HepG2 (cell line): ENCODE measurements at regions not wholly inside any gene's neighbourhood (a gene's known extent, or its start where the extent isn't known, plus 50 kb on each side); places are given as distances from the start of the nearest gene placed in this dataset.

Experiments
- ATAC-seq: fragments of 200-7000 bp; cut with Tn5 transposase; 3 replicates; pipeline ENCODE4 v1.9.1; 2020; ENCODE audit warnings: mild to moderate bottlenecking, moderate library complexity
- BruUV-seq: library from RNA; stranded (reverse); fragments of 400-500 nt; replicated peaks from 2 replicates; lab custom pipeline; 2021; lab: Mats Ljungman, UMichigan
- CTCF ChIA-PET: fragments of 300-600 bp; formaldehyde crosslinking; extraction: SDS; loops from one replicate; lab custom pipeline; 2021; ENCODE audit warnings: low total read pairs, inconsistent platforms, low intra/inter-chr PET ratio; lab: Yijun Ruan, JAX
- POLR2A ChIA-PET: fragments of 350-600 bp; sonication (Branson Sonifier 250); formaldehyde crosslinking; loops from one replicate; lab custom pipeline; 2020; ENCODE audit warnings: antibody characterized with exemption, inconsistent platforms; lab: Yijun Ruan, JAX
- DNase-seq: peaks from one replicate; pipeline ENCODE4 v3.0.0-alpha.2; 2015; ENCODE audit warnings: low spot score
- FAIRE-seq: peaks from 3 replicates; lab custom pipeline; 2011; peaks lifted over from hg19 to GRCh38; lab: Jason Lieb, UNC
- H2AFZ ChIP-seq: one replicate; pipeline ENCODE4 v1.6.1; 2011; ENCODE audit warnings: low read length, inconsistent platforms
- H3K27ac ChIP-seq: fragments of 300-600 bp; 3 replicates; pipeline ENCODE4 v1.8.0; 2011; ENCODE audit warnings: mixed run types, mild to moderate bottlenecking, mixed read lengths, low read length, inconsistent platforms; ENCODE audit not compliant: insufficient read depth; ENCODE audit errors: extremely low read length
- H3K27me3 ChIP-seq, 2 experiments: fragments of 200-600 bp in 1 of 2; 2 replicates in 1 of 2; 3 replicates in 1 of 2; pipeline versions ENCODE4 v1.6.0 to v1.8.0; 2011; ENCODE audit warnings: low read length in 2 of 2, mild to moderate bottlenecking in 2 of 2, moderate library complexity in 2 of 2, inconsistent platforms in 1 of 2; ENCODE audit not compliant: insufficient read depth in 2 of 2, control insufficient read depth in 1 of 2
- H3K36me3 ChIP-seq, 2 experiments: fragments of 200-600 bp in 1 of 2; replicated peaks in 1 of 2; 2 replicates in 1 of 2; 3 replicates in 1 of 2; pipeline versions ENCODE4 v1.5.1 to v1.8.0; 2011; ENCODE audit warnings: low read length in 2 of 2, inconsistent platforms in 1 of 2; ENCODE audit not compliant: insufficient read depth in 2 of 2, control insufficient read depth in 1 of 2
- H3K4me1 ChIP-seq: 2 replicates; pipeline ENCODE4 v1.5.1; 2012; ENCODE audit warnings: low read length, inconsistent platforms; ENCODE audit not compliant: insufficient read depth
- H3K4me2 ChIP-seq: 2 replicates; pipeline ENCODE4 v1.6.0; 2011; ENCODE audit warnings: low read depth, low read length, inconsistent platforms
- H3K4me3 ChIP-seq, 3 experiments: fragments of 200-600 bp in 1 of 3; sonication (generic), shearing (Covaris generic) in 1 of 3; replicated peaks in 1 of 3; 2 replicates each; pipeline ENCODE4 v1.5.1; 2011 to 2016; ENCODE audit warnings: low read length in 3 of 3, inconsistent platforms in 2 of 3, low read depth in 2 of 3, mild to moderate bottlenecking in 2 of 3, control low read depth in 1 of 3, mixed read lengths in 1 of 3; ENCODE audit not compliant: insufficient read depth in 1 of 3
- H3K79me2 ChIP-seq: one replicate; pipeline ENCODE4 v1.6.1; 2011; ENCODE audit warnings: low read length, inconsistent platforms; ENCODE audit not compliant: insufficient read depth
- H3K9ac ChIP-seq: 2 replicates; pipeline ENCODE4 v1.6.0; 2011; ENCODE audit warnings: mild to moderate bottlenecking, low read depth, low read length, inconsistent platforms; ENCODE audit not compliant: insufficient read depth
- H3K9me3 ChIP-seq: 2 replicates; pipeline ENCODE4 v1.5.1; 2012; ENCODE audit warnings: mild to moderate bottlenecking, low read length
- H4K20me1 ChIP-seq: 2 replicates; pipeline ENCODE4 v1.6.0; 2011; ENCODE audit warnings: inconsistent platforms, mild to moderate bottlenecking, low read length, moderate library complexity; ENCODE audit not compliant: insufficient read depth
- CAMTA2 ChIP-seq: sonication (generic); formaldehyde crosslinking; IDR thresholded peaks from 2 replicates; pipeline ENCODE4 v1.4.0; 2020; ENCODE audit warnings: mild to moderate bottlenecking, missing genetic modification reagents, borderline replicate concordance
- HNRNPK ChIP-seq: fragments of 200-400 bp; formaldehyde crosslinking; IDR thresholded peaks from 2 replicates; pipeline ENCODE4 v1.6.1; 2018; ENCODE audit warnings: low read length, low read depth, moderate library complexity, mild to moderate bottlenecking; ENCODE audit not compliant: poor library complexity, severe bottlenecking
- NCOA5 ChIP-seq: sonication (generic); formaldehyde crosslinking; IDR thresholded peaks from 2 replicates; pipeline ENCODE4 v1.4.0; 2020; ENCODE audit warnings: missing genetic modification reagents
- NFIB ChIP-seq: sonication (generic); formaldehyde crosslinking; IDR thresholded peaks from 2 replicates; pipeline ENCODE4 v1.9.0; 2021; ENCODE audit warnings: missing genetic modification reagents, mild to moderate bottlenecking, borderline replicate concordance
- NR3C1 ChIP-seq: sonication (generic); formaldehyde crosslinking; IDR thresholded peaks from 2 replicates; pipeline ENCODE4 v1.4.0; 2020; ENCODE audit warnings: missing genetic modification reagents
- PHF20 ChIP-seq: sonication (generic); formaldehyde crosslinking; IDR thresholded peaks from 2 replicates; pipeline ENCODE4 v1.5.0; 2020; ENCODE audit warnings: mild to moderate bottlenecking, missing genetic modification reagents
- TARDBP ChIP-seq: sonication (generic); formaldehyde crosslinking; IDR thresholded peaks from 2 replicates; pipeline ENCODE4 v1.8.0; 2022; ENCODE audit warnings: mild to moderate bottlenecking, missing genetic modification reagents
- ZNF138 ChIP-seq: sonication (generic); formaldehyde crosslinking; IDR thresholded peaks from 2 replicates; pipeline ENCODE4 v1.5.0; 2020; ENCODE audit warnings: mild to moderate bottlenecking, low read depth, missing genetic modification reagents
- ZNF20 ChIP-seq: sonication (generic); formaldehyde crosslinking; IDR thresholded peaks from 2 replicates; pipeline ENCODE4 v1.4.0; 2020; ENCODE audit warnings: mild to moderate bottlenecking, moderate library complexity, missing genetic modification reagents
- ZNF24 ChIP-seq: fragments of 450-650 bp; IDR thresholded peaks from 2 replicates; pipeline ENCODE4 v1.6.1; 2017; ENCODE audit warnings: antibody characterized with exemption, mild to moderate bottlenecking
- ZNF296 ChIP-seq: sonication (generic); formaldehyde crosslinking; conservative IDR thresholded peaks from 2 replicates; pipeline ENCODE4 v1.5.0; 2020; ENCODE audit warnings: mild to moderate bottlenecking, missing genetic modification reagents
- ZNF567 ChIP-seq: sonication (generic); formaldehyde crosslinking; IDR thresholded peaks from 2 replicates; pipeline ENCODE4 v1.8.1; 2023; ENCODE audit warnings: mild to moderate bottlenecking, missing genetic modification reagents, borderline replicate concordance
- ZNF629 ChIP-seq: sonication (generic); formaldehyde crosslinking; conservative IDR thresholded peaks from 2 replicates; pipeline ENCODE4 v1.5.0; 2020; ENCODE audit warnings: missing genetic modification reagents
- WGBS: methylation state at CpG from one replicate; pipeline ENCODE4 v1.1.6; 2017; ENCODE audit warnings: low lambda C conversion rate; 5-methylcytosine and 5-hydroxymethylcytosine counted together
- in situ Hi-C: cut with HindIII; loops from 2 replicates; pipeline ENCODE4 v1.10.0; 2017; ENCODE audit warnings: low pct_unique_long_range_greater_than_20kb; ENCODE audit not compliant: extremely low pct_ligation_motif_present
- intact Hi-C: fragments of 100-400 bp; cut with micrococcal nuclease; formaldehyde crosslinking; loops from one replicate; pipeline ENCODE4 v1.10.0; 2022; ENCODE audit not compliant: unreplicated experiment
- TF ChIP-seq, protein P1 (sequence below): IDR thresholded peaks from 2 replicates; pipeline ENCODE4 v1.4.0; 2020; ENCODE audit warnings: mild to moderate bottlenecking, missing genetic modification reagents
- TF ChIP-seq, protein P2 (sequence below): sonication (generic); formaldehyde crosslinking; IDR thresholded peaks from 2 replicates; pipeline ENCODE4 v1.5.0; 2020; ENCODE audit warnings: mild to moderate bottlenecking, missing genetic modification reagents
- TF ChIP-seq, protein P3 (sequence below): IDR thresholded peaks from 2 replicates; pipeline ENCODE4 v1.6.1; 2018; ENCODE audit warnings: missing genetic modification reagents
- TF ChIP-seq, protein P4 (sequence below): sonication (generic); formaldehyde crosslinking; IDR thresholded peaks from 2 replicates; pipeline ENCODE4 v1.8.1; 2023; ENCODE audit warnings: mild to moderate bottlenecking, missing genetic modification reagents

DNA sequence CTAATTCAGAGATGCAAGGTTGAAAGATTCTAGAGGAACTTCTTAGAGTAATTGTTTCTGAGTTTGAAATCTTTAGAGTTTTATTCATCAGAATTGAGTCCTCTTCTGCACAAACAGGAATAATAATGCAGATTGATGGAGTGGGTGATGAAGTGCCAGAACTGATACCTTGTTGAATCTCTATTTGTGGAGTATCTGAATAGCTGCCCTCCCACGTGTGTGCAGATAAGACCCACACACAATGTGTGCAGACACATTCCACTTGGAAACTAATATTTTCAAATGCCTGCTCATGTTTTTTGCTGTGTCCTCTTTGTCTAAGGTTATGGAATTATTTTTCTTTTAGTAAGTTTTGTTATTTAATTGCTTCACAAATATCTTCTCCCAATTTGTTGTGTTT lies 1167.8 kb upstream of the MAP3K7 start:
- no peak for DNase-seq
- in situ Hi-C loops = no loop called here
- ChIA-PET POLR2A (no interaction called here), CTCF (no interaction called here)
- no peak overlapping the region for H3K4me3 ChIP-seq
- no peaks in the 10 kb centered on the region for H3K36me3 ChIP-seq
- no peak overlapping the region for H3K9ac ChIP-seq
- no peak overlapping the region for H3K27ac ChIP-seq
- no peaks in the 10 kb centered on the region for H3K4me1 ChIP-seq
- H3K4me2 ChIP-seq = no peak overlapping the region
- WGBS = 0% methylated on average over 1 of the region's 1 CpG
- H2AFZ ChIP-seq = no peak overlapping the region
- no peaks in the 10 kb centered on the region for H3K79me2 ChIP-seq
- no peaks in the 10 kb centered on the region for H3K9me3 ChIP-seq
- no peak for FAIRE-seq
- H4K20me1 ChIP-seq = no peaks in the 10 kb centered on the region
- no TSS peak for BruUV-seq
- intact Hi-C loops = no loop called here
- no peak for ATAC-seq
- H3K27me3 ChIP-seq = no peaks in the 10 kb centered on the region
- TF ChIP-seq NCOA5 (no peak), NR3C1 (CRISPR knock-in tag) (no peak), ZNF20 (CRISPR knock-in tag) (no peak), ZNF24 (no peak), HNRNPK (no peak), NFIB (CRISPR knock-in tag) (no peak), PHF20 (CRISPR knock-in tag) (no peak), ZNF138 (CRISPR knock-in tag) (no peak), ZNF567 (CRISPR knock-in tag) (no peak), ZNF629 (no peak), TARDBP (CRISPR knock-in tag) (no peak), ZNF296 (CRISPR knock-in tag) (no peak), CAMTA2 (CRISPR knock-in tag) (no peak)
- TF ChIP-seq, protein P1, sequence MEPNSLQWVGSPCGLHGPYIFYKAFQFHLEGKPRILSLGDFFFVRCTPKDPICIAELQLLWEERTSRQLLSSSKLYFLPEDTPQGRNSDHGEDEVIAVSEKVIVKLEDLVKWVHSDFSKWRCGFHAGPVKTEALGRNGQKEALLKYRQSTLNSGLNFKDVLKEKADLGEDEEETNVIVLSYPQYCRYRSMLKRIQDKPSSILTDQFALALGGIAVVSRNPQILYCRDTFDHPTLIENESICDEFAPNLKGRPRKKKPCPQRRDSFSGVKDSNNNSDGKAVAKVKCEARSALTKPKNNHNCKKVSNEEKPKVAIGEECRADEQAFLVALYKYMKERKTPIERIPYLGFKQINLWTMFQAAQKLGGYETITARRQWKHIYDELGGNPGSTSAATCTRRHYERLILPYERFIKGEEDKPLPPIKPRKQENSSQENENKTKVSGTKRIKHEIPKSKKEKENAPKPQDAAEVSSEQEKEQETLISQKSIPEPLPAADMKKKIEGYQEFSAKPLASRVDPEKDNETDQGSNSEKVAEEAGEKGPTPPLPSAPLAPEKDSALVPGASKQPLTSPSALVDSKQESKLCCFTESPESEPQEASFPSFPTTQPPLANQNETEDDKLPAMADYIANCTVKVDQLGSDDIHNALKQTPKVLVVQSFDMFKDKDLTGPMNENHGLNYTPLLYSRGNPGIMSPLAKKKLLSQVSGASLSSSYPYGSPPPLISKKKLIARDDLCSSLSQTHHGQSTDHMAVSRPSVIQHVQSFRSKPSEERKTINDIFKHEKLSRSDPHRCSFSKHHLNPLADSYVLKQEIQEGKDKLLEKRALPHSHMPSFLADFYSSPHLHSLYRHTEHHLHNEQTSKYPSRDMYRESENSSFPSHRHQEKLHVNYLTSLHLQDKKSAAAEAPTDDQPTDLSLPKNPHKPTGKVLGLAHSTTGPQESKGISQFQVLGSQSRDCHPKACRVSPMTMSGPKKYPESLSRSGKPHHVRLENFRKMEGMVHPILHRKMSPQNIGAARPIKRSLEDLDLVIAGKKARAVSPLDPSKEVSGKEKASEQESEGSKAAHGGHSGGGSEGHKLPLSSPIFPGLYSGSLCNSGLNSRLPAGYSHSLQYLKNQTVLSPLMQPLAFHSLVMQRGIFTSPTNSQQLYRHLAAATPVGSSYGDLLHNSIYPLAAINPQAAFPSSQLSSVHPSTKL = no peak
- TF ChIP-seq, protein P2, sequence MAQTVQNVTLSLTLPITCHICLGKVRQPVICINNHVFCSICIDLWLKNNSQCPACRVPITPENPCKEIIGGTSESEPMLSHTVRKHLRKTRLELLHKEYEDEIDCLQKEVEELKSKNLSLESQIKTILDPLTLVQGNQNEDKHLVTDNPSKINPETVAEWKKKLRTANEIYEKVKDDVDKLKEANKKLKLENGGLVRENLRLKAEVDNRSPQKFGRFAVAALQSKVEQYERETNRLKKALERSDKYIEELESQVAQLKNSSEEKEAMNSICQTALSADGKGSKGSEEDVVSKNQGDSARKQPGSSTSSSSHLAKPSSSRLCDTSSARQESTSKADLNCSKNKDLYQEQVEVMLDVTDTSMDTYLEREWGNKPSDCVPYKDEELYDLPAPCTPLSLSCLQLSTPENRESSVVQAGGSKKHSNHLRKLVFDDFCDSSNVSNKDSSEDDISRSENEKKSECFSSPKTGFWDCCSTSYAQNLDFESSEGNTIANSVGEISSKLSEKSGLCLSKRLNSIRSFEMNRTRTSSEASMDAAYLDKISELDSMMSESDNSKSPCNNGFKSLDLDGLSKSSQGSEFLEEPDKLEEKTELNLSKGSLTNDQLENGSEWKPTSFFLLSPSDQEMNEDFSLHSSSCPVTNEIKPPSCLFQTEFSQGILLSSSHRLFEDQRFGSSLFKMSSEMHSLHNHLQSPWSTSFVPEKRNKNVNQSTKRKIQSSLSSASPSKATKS = no peak
- TF ChIP-seq, protein P3, sequence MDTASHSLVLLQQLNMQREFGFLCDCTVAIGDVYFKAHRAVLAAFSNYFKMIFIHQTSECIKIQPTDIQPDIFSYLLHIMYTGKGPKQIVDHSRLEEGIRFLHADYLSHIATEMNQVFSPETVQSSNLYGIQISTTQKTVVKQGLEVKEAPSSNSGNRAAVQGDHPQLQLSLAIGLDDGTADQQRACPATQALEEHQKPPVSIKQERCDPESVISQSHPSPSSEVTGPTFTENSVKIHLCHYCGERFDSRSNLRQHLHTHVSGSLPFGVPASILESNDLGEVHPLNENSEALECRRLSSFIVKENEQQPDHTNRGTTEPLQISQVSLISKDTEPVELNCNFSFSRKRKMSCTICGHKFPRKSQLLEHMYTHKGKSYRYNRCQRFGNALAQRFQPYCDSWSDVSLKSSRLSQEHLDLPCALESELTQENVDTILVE (CRISPR knock-in tag) = no peak
- TF ChIP-seq, protein P4, sequence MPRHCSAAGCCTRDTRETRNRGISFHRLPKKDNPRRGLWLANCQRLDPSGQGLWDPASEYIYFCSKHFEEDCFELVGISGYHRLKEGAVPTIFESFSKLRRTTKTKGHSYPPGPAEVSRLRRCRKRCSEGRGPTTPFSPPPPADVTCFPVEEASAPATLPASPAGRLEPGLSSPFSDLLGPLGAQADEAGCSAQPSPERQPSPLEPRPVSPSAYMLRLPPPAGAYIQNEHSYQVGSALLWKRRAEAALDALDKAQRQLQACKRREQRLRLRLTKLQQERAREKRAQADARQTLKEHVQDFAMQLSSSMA (CRISPR knock-in tag) = no peak
